ENCODE measurements at regions not wholly inside any gene's neighbourhood (a gene's known extent, or its start where the extent isn't known, plus 50 kb on each side); places are given as distances from the start of the nearest gene placed in this dataset.
A peak's percentile ranks its signal among the peaks of the same experiment; 100 is the strongest.

DNA sequence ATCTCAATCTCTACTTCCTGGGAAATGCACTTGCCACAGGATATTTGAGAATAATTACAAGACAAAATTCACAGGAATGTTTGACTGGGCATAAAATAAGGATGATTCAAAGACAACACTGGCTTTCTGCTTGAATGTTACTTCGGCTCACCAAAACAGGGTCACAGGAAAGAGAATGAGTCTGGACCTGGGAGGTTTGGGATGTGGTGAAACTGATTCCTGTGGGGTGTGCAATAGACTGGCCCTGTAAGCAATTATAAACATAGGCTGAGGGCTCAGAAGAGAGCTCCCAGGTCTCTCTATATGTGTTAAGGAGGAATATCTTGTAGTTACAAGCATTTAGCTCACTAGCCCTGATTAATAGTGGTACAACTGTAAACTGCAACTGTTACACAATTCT lies 613.9 kb upstream of the CELF2 start:
- H3K27me3 Mint-ChIP-seq (ENCODE audit: insufficient read depth, low read depth): peaks cover 5% of the 10 kb centered on the region
- H3K27me3 ChIP-seq: no peaks in the 10 kb centered on the region
- H3K9ac ChIP-seq: no peak overlapping the region
- H3K4me3 ChIP-seq: no peak overlapping the region
- H3K9me3 Mint-ChIP-seq: peaks cover 8% of the 10 kb centered on the region
- no peaks in the 10 kb centered on the region for H3F3A ChIP-seq (ENCODE audit: low read depth)
- H4K20me1 ChIP-seq (ENCODE audit: low read depth): no peaks in the 10 kb centered on the region
- no peak overlapping the region for H3K27ac Mint-ChIP-seq
- no peaks in the 10 kb centered on the region for H3K36me3 Mint-ChIP-seq
- no peaks in the 10 kb centered on the region for H3K36me3 ChIP-seq
- no peaks in the 10 kb centered on the region for H3K9me3 ChIP-seq (ENCODE audit: low read depth)
- TF ChIP-seq, protein P1, sequence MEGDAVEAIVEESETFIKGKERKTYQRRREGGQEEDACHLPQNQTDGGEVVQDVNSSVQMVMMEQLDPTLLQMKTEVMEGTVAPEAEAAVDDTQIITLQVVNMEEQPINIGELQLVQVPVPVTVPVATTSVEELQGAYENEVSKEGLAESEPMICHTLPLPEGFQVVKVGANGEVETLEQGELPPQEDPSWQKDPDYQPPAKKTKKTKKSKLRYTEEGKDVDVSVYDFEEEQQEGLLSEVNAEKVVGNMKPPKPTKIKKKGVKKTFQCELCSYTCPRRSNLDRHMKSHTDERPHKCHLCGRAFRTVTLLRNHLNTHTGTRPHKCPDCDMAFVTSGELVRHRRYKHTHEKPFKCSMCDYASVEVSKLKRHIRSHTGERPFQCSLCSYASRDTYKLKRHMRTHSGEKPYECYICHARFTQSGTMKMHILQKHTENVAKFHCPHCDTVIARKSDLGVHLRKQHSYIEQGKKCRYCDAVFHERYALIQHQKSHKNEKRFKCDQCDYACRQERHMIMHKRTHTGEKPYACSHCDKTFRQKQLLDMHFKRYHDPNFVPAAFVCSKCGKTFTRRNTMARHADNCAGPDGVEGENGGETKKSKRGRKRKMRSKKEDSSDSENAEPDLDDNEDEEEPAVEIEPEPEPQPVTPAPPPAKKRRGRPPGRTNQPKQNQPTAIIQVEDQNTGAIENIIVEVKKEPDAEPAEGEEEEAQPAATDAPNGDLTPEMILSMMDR (IDR thresholded peaks at IDR 0.05): no peak
- no peak for TF ChIP-seq EZH2phosphoT487 (IDR thresholded peaks at IDR 0.05)
- no peak for TF ChIP-seq EZH2 (IDR thresholded peaks at IDR 0.05)
- H2AFZ ChIP-seq (replicated peaks): peak overlapping the region; percentile 52
- no peak overlapping the region for H3K4me3 Mint-ChIP-seq
- no peak overlapping the region for H3K4me2 ChIP-seq
- no peaks in the 10 kb centered on the region for H3K79me2 ChIP-seq (ENCODE audit: low read depth)
- DNase-seq (ENCODE audit: low spot score): no peak
- no peak overlapping the region for H3K27ac ChIP-seq
- no peaks in the 10 kb centered on the region for H3K4me1 ChIP-seq
- H3K4me1 Mint-ChIP-seq: no peaks in the 10 kb centered on the region

DNA sequence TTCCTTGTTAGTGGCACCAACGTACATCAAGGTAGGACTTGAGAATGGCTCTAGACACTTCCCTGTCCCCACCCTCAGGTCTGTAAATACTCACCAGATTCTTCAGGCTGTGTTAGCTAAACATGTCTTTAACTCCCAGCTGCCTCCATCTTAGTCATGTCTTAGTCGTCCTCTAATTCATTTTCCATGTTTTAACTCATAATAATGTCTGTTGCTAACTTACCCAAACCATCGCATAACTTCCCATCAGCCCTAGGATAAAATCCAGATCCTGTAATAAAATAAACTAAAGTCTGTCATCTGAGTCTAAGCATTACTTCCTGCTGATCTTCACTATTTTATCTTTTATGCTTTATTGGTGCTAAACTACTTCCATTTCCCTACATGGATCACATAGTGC lies 600.0 kb upstream of the CELF2 start:
- TF ChIP-seq, protein P1 (IDR thresholded peaks at IDR 0.05): no peak
- TF ChIP-seq EZH2phosphoT487 (IDR thresholded peaks at IDR 0.05): no peak
- no peak for TF ChIP-seq EZH2 (IDR thresholded peaks at IDR 0.05)
- Histone ChIP-seq H3K36me3 (no peaks in the 10 kb centered on the region), H3K4me3 (no peak overlapping the region), H3K4me1 (peaks cover 11% of the 10 kb centered on the region), H3K27ac (no peak overlapping the region), H2AFZ (replicated peaks) (no peak overlapping the region), H3K9me3 (ENCODE audit: low read depth) (no peaks in the 10 kb centered on the region), H3K79me2 (ENCODE audit: low read depth) (no peaks in the 10 kb centered on the region), H3K9ac (no peak overlapping the region), H3F3A (ENCODE audit: low read depth) (no peaks in the 10 kb centered on the region), H4K20me1 (ENCODE audit: low read depth) (no peaks in the 10 kb centered on the region), H3K4me2 (no peak overlapping the region), H3K27me3 (no peaks in the 10 kb centered on the region)
- Mint-ChIP-seq H3K27ac (no peak overlapping the region), H3K4me3 (no peak overlapping the region), H3K4me1 (peaks cover 9% of the 10 kb centered on the region), H3K36me3 (no peaks in the 10 kb centered on the region), H3K9me3 (no peaks in the 10 kb centered on the region), H3K27me3 (ENCODE audit: insufficient read depth, low read depth) (peaks cover 2% of the 10 kb centered on the region)
- no peak for DNase-seq (ENCODE audit: low spot score)

DNA sequence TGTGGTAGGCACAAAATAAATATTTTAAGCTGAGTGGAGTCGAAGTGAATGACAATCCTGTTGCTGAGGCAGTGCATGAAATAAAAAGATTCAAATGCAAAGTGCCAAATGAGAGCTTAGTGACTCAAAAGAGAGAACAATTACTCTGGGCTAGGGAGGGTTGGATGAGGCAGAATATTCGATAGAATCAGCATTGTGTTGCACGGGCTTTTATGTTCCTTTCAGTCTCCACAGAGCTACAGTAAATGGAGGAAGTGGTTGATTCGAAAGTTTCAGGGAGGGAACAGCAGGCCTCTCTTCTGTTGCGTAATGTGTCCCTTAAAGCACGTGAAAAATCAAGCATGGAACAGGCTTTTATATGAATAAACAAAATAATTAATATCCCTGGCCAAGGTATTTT lies 599.3 kb upstream of the CELF2 start:
- Histone ChIP-seq H3F3A (ENCODE audit: low read depth) (no peaks in the 10 kb centered on the region), H3K4me3 (no peak overlapping the region), H3K27me3 (no peaks in the 10 kb centered on the region), H4K20me1 (ENCODE audit: low read depth) (no peaks in the 10 kb centered on the region), H3K79me2 (ENCODE audit: low read depth) (no peaks in the 10 kb centered on the region), H3K4me1 (peaks cover 11% of the 10 kb centered on the region), H3K36me3 (no peaks in the 10 kb centered on the region), H3K9ac (no peak overlapping the region), H2AFZ (replicated peaks) (peak overlapping the region; percentile 96), H3K9me3 (ENCODE audit: low read depth) (no peaks in the 10 kb centered on the region), H3K27ac (no peak overlapping the region), H3K4me2 (peak overlapping the region; percentile 11)
- Mint-ChIP-seq H3K4me3 (no peak overlapping the region), H3K27me3 (ENCODE audit: insufficient read depth, low read depth) (peaks cover 2% of the 10 kb centered on the region), H3K4me1 (peaks cover 9% of the 10 kb centered on the region), H3K9me3 (no peaks in the 10 kb centered on the region), H3K36me3 (no peaks in the 10 kb centered on the region), H3K27ac (peak overlapping the region; percentile 55)
- TF ChIP-seq, protein P1 (IDR thresholded peaks at IDR 0.05): no peak
- TF ChIP-seq EZH2phosphoT487 (IDR thresholded peaks at IDR 0.05) (no peak), EZH2 (IDR thresholded peaks at IDR 0.05) (no peak)
- DNase-seq (ENCODE audit: low spot score): no peak

Measured in neural progenitor cell (in vitro differentiated cells).